Fibroblast of villous mesenchyme (primary cell): ENCODE measurements at regions not wholly inside any gene's neighbourhood (a gene's known extent, or its start where the extent isn't known, plus 50 kb on each side); places are given as distances from the start of the nearest gene placed in this dataset.

ENCODE experiments used
- DNase-seq: peaks from one replicate; pipeline ENCODE4 v3.0.0-alpha.2; 2010; ENCODE audit warnings: low read depth
- H3K4me3 ChIP-seq: 2 replicates; pipeline ENCODE4 v1.5.1; 2011; ENCODE audit warnings: low read depth, mild to moderate bottlenecking, low read length
- CTCF ChIP-seq: IDR thresholded peaks from 2 replicates; pipeline ENCODE4 v1.5.1; 2012; ENCODE audit warnings: low read depth, mild to moderate bottlenecking, low read length; ENCODE audit not compliant: insufficient read depth

GRCh38 chr4:115781528-115782146, 668.2 kb upstream of the NDST4 start:
- no peak overlapping the region for H3K4me3 ChIP-seq
- no peak for DNase-seq
- TF ChIP-seq CTCF: no peak

- no peak overlapping the region for H3K4me3 ChIP-seq
- no peak for TF ChIP-seq CTCF
- DNase-seq: no peak
These were observed 667.4 kb upstream of the NDST4 start for GRCh38 chr4:115780835-115781234.

- no peak overlapping the region for H3K4me3 ChIP-seq
- DNase-seq: no peak
- no peak for TF ChIP-seq CTCF
These were observed 666.8 kb upstream of the NDST4 start for GRCh38 chr4:115780268-115780667.

GRCh38 chr4:115770046-115770543, 656.7 kb upstream of the NDST4 start:
- H3K4me3 ChIP-seq: no peak overlapping the region
- DNase-seq: no peak
- no peak for TF ChIP-seq CTCF

GRCh38 chr4:115769396-115769795, 656.0 kb upstream of the NDST4 start:
- H3K4me3 ChIP-seq: no peak overlapping the region
- DNase-seq: no peak
- no peak for TF ChIP-seq CTCF

GRCh38 chr4:115763051-115763450, 649.6 kb upstream of the NDST4 start:
- H3K4me3 ChIP-seq: no peak overlapping the region
- no peak for TF ChIP-seq CTCF
- DNase-seq: no peak

- DNase-seq: no peak
- H3K4me3 ChIP-seq: no peak overlapping the region
- no peak for TF ChIP-seq CTCF
These were observed 645.8 kb upstream of the NDST4 start for GRCh38 chr4:115759231-115759630.
